GM12878 (cell line): ENCODE measurements at regions not wholly inside any gene's neighbourhood (a gene's known extent, or its start where the extent isn't known, plus 50 kb on each side); places are given as distances from the start of the nearest gene placed in this dataset.
A peak's percentile ranks its signal among the peaks of the same experiment; 100 is the strongest.

Source experiments
- ATAC-seq: fragments of 200-7000 bp; cut with Tn5 transposase; 3 replicates; pipeline ENCODE4 v1.9.1; 2020; ENCODE audit warnings: mild to moderate bottlenecking, moderate library complexity
- BruUV-seq: library from RNA; stranded (reverse); fragments of 400-500 nt; replicated peaks from 2 replicates; lab custom pipeline; 2021; lab: Mats Ljungman, UMichigan
- CTCF ChIA-PET: fragments of 300-600 bp; sonication (Branson Sonifier 250); formaldehyde crosslinking; extraction: SDS; loops from one replicate; lab custom pipeline; 2021; ENCODE audit warnings: inconsistent platforms; lab: Yijun Ruan, JAX
- POLR2A ChIA-PET: fragments of 350-600 bp; formaldehyde crosslinking; extraction: SDS; loops from one replicate; lab custom pipeline; 2021; ENCODE audit warnings: inconsistent platforms; lab: Charles Lee
- RAD21 ChIA-PET: fragments of 300-600 bp; sonication (Branson Sonifier 250); formaldehyde crosslinking; loops from one replicate; lab custom pipeline; 2023; ENCODE audit warnings: antibody characterized with exemption; ENCODE audit not compliant: unreplicated experiment; lab: Charles Lee
- SMC1A ChIA-PET: fragments of 300-600 bp; sonication (Branson Sonifier 250); formaldehyde crosslinking; loops from one replicate; lab custom pipeline; 2023; ENCODE audit not compliant: unreplicated experiment, uncharacterized antibody; lab: Charles Lee
- DNase-seq: peaks from one replicate; pipeline ENCODE4 v3.0.0-alpha.2; 2011; ENCODE audit warnings: low read depth, low spot score
- FAIRE-seq: peaks from 3 replicates; lab custom pipeline; 2011; peaks lifted over from hg19 to GRCh38; lab: Jason Lieb, UNC
- H2AFZ ChIP-seq: 2 replicates; pipeline ENCODE4 v1.6.0; 2011; ENCODE audit warnings: low read depth, low read length, control low read depth; ENCODE audit not compliant: control insufficient read depth
- H3K27ac ChIP-seq: 2 replicates; pipeline ENCODE4 v1.5.1; 2011; ENCODE audit warnings: control low read depth; ENCODE audit not compliant: control insufficient read depth, insufficient read depth
- H3K27me3 ChIP-seq, 2 experiments: replicated peaks in 1 of 2; 2 replicates each; pipeline versions ENCODE4 v1.6.0 to v1.6.1; 2011; ENCODE audit warnings: low read length in 1 of 2; ENCODE audit not compliant: control insufficient read depth in 2 of 2, insufficient read depth in 2 of 2
- H3K36me3 ChIP-seq, 2 experiments: 2 replicates each; pipeline ENCODE4 v1.5.1; 2011; ENCODE audit warnings: low read length in 1 of 2; ENCODE audit not compliant: control insufficient read depth in 2 of 2, insufficient read depth in 2 of 2
- H3K4me1 ChIP-seq: 2 replicates; pipeline ENCODE4 v1.6.1; 2011; ENCODE audit warnings: mild to moderate bottlenecking, low read length, moderate library complexity, mixed read lengths; ENCODE audit not compliant: control insufficient read depth, insufficient read depth
- H3K4me2 ChIP-seq: 2 replicates; pipeline ENCODE4 v1.6.0; 2011; ENCODE audit warnings: control low read depth; ENCODE audit not compliant: control insufficient read depth, insufficient read depth
- H3K4me3 ChIP-seq: fragments of 200-600 bp; sonication (generic); 2 replicates; pipeline ENCODE4 v1.5.1; 2016
- H3K79me2 ChIP-seq: 2 replicates; pipeline ENCODE4 v1.6.0; 2011; ENCODE audit warnings: low read length; ENCODE audit not compliant: control insufficient read depth, insufficient read depth
- H3K9ac ChIP-seq: 2 replicates; pipeline ENCODE4 v1.8.0; 2011; ENCODE audit warnings: low read length, control low read depth, mixed read lengths; ENCODE audit not compliant: control insufficient read depth, insufficient read depth
- H3K9me3 ChIP-seq: replicated peaks from 3 replicates; pipeline ENCODE4 v1.5.1; 2011; ENCODE audit warnings: mild to moderate bottlenecking, low read length; ENCODE audit not compliant: control insufficient read depth, insufficient read depth
- H4K20me1 ChIP-seq: 2 replicates; pipeline ENCODE4 v1.6.0; 2011; ENCODE audit not compliant: control insufficient read depth, insufficient read depth
- ATF7 ChIP-seq: fragments of 450-650 bp; IDR thresholded peaks from 2 replicates; pipeline ENCODE4 v1.6.1; 2016; ENCODE audit warnings: low read depth, mild to moderate bottlenecking
- BHLHE40 ChIP-seq, 2 experiments: fragments of 450-650 bp in 1 of 2; IDR thresholded peaks; 2 replicates each; pipeline ENCODE4 v1.6.1; 2011 to 2017; ENCODE audit warnings: low read depth in 2 of 2, borderline replicate concordance in 1 of 2, improper control_type of control experiment in 1 of 2, low read length in 1 of 2, mild to moderate bottlenecking in 1 of 2
- BMI1 ChIP-seq: fragments of 450-650 bp; IDR thresholded peaks from 2 replicates; pipeline ENCODE4 v1.6.1; 2016; ENCODE audit warnings: mild to moderate bottlenecking, moderate library complexity, borderline replicate concordance
- CHD2 ChIP-seq: IDR thresholded peaks from 2 replicates; pipeline ENCODE4 v1.6.1; 2011; ENCODE audit warnings: low read depth, low read length, improper control_type of control experiment, borderline replicate concordance
- FOXM1 ChIP-seq: IDR thresholded peaks from 2 replicates; pipeline ENCODE4 v1.6.1; 2012; ENCODE audit warnings: low read depth, mild to moderate bottlenecking, inconsistent platforms, low read length, moderate library complexity
- GATAD2B ChIP-seq: fragments of 450-650 bp; conservative IDR thresholded peaks from 2 replicates; pipeline ENCODE4 v1.6.1; 2017; ENCODE audit warnings: low read depth, mild to moderate bottlenecking, moderate library complexity
- HDAC6 ChIP-seq: fragments of 200-600 bp; sonication (generic); IDR thresholded peaks from one replicate; pipeline ENCODE4 v1.8.0; 2017; ENCODE audit warnings: antibody characterized with exemption; ENCODE audit not compliant: unreplicated experiment
- JUND ChIP-seq: IDR thresholded peaks from 2 replicates; pipeline ENCODE4 v1.6.1; 2012; ENCODE audit warnings: low read depth, mild to moderate bottlenecking, low read length, improper control_type of control experiment, moderate library complexity
- KDM1A ChIP-seq: fragments of 200-600 bp; sonication (generic); IDR thresholded peaks from 2 replicates; pipeline ENCODE4 v1.6.1; 2016; ENCODE audit warnings: borderline replicate concordance
- MAX ChIP-seq: IDR thresholded peaks from 2 replicates; pipeline ENCODE4 v1.6.1; 2012; ENCODE audit warnings: low read depth, low read length, improper control_type of control experiment
- MTA2 ChIP-seq: fragments of 450-650 bp; IDR thresholded peaks from 2 replicates; pipeline ENCODE4 v1.6.1; 2016; ENCODE audit warnings: low read depth, mild to moderate bottlenecking, moderate library complexity
- MXI1 ChIP-seq: fragments of 150-350 bp; IDR thresholded peaks from 2 replicates; pipeline ENCODE4 v1.6.1; 2011; ENCODE audit warnings: low read depth, mild to moderate bottlenecking, inconsistent platforms, low read length, improper control_type of control experiment
- MYC ChIP-seq: IDR thresholded peaks from 2 replicates; pipeline ENCODE4 v1.6.1; 2011; ENCODE audit warnings: mild to moderate bottlenecking, low read length, moderate library complexity, inconsistent platforms; ENCODE audit not compliant: insufficient read depth, insufficient replicate concordance, insufficient read length, severe bottlenecking
- PML ChIP-seq: IDR thresholded peaks from 2 replicates; pipeline ENCODE4 v1.6.1; 2012; ENCODE audit warnings: low read length, inconsistent platforms
- POLR2AphosphoS5 ChIP-seq: IDR thresholded peaks from 2 replicates; pipeline ENCODE4 v1.6.1; 2011; ENCODE audit warnings: mild to moderate bottlenecking, low read length, inconsistent platforms
- POU2F2 ChIP-seq: IDR thresholded peaks from 3 replicates; pipeline ENCODE4 v1.6.1; 2011; ENCODE audit warnings: low read depth, mild to moderate bottlenecking, low read length, borderline replicate concordance
- RFX5 ChIP-seq: IDR thresholded peaks from 2 replicates; pipeline ENCODE4 v1.6.1; 2011; ENCODE audit warnings: low read depth, low read length, improper control_type of control experiment
- SIN3A ChIP-seq: IDR thresholded peaks from 2 replicates; pipeline ENCODE4 v1.6.1; 2012; ENCODE audit warnings: low read depth, low read length, improper control_type of control experiment
- TAF1 ChIP-seq: IDR thresholded peaks from 2 replicates; pipeline ENCODE4 v1.6.1; 2011; ENCODE audit warnings: mild to moderate bottlenecking, low read depth, low read length, borderline replicate concordance
- TCF7 ChIP-seq: IDR thresholded peaks from 2 replicates; pipeline ENCODE4 v1.6.1; 2014; ENCODE audit warnings: antibody characterized with exemption, borderline replicate concordance
- YBX1 ChIP-seq: fragments of 450-650 bp; IDR thresholded peaks from 2 replicates; pipeline ENCODE4 v1.6.1; 2016; ENCODE audit warnings: antibody characterized with exemption
- YY1 ChIP-seq: IDR thresholded peaks from 2 replicates; pipeline ENCODE4 v1.6.1; 2011; ENCODE audit warnings: low read depth, mild to moderate bottlenecking, low read length
- ZNF622 ChIP-seq: fragments of 450-650 bp; IDR thresholded peaks from 2 replicates; pipeline ENCODE4 v1.6.1; 2017; ENCODE audit warnings: mild to moderate bottlenecking, inconsistent platforms
- ZSCAN29 ChIP-seq: fragments of 450-650 bp; IDR thresholded peaks from 2 replicates; pipeline ENCODE4 v1.6.1; 2017; ENCODE audit warnings: mild to moderate bottlenecking, moderate library complexity
- WGBS: methylation state at CpG from one replicate; pipeline ENCODE4 v1.1.6; 2016; ENCODE audit warnings: low lambda C conversion rate; ENCODE audit not compliant: insufficient replicate concordance, insufficient coverage; ENCODE audit errors: missing lambda C conversion rate; 5-methylcytosine and 5-hydroxymethylcytosine counted together
- in situ Hi-C: fragments of 300-500 bp; cut with MboI; formaldehyde crosslinking; loops from 9 replicates; pipeline ENCODE4 v1.14.3; 2018; ENCODE audit warnings: mixed read lengths
- intact Hi-C: fragments of 100-400 bp; cut with micrococcal nuclease; formaldehyde crosslinking; loops from one replicate; pipeline ENCODE4 v1.14.2; 2022; ENCODE audit not compliant: unreplicated experiment

GRCh38 chr10:90998733-90999511, 78.0 kb upstream of the ANKRD1 start:
- Histone ChIP-seq H4K20me1 (no peaks in the 10 kb centered on the region), H3K36me3 (no peaks in the 10 kb centered on the region), H3K9ac (peak overlapping the region; percentile 33; the same call in 1 of the 2 replicates), H3K27ac (peak overlapping the region; percentile 87), H3K4me3 (no peak overlapping the region), H3K4me2 (peak overlapping the region; percentile 61), H2AFZ (peak overlapping the region; percentile 1), H3K9me3 (peaks cover 30% of the 10 kb centered on the region; the same call in 2 of the 3 replicates), H3K79me2 (peaks cover 44% of the 10 kb centered on the region), H3K4me1 (peaks cover 38% of the 10 kb centered on the region), H3K27me3 (no peaks in the 10 kb centered on the region)
- DNase-seq: no peak
- ChIA-PET SMC1A (interaction anchor here (1.2 to 13.3 kb wide), 12 partner anchors 9 to 252 kb away, joined by 3 to 296 read pairs (median 8); partner anchors contain the start of gene RPP30), POLR2A (interaction anchor here (0.9 to 1.8 kb wide), 5 partner anchors 9 to 200 kb away, joined by 3 to 6 read pairs (median 4); no protein-coding TSS in a partner anchor), RAD21 (interaction anchor here (0.5 to 3.6 kb wide), 10 partner anchors 8 to 251 kb away, joined by 3 to 28 read pairs (median 5); no protein-coding TSS in a partner anchor), CTCF (interaction anchor here (1.2 to 9.9 kb wide), 4 partner anchors 10 to 251 kb away, joined by 3 to 289 read pairs (median 4); no protein-coding TSS in a partner anchor)
- intact Hi-C loops: no loop called here
- FAIRE-seq: no peak
- in situ Hi-C loops: no loop called here
- WGBS: 46% methylated on average over 11 of the region's 11 CpGs
- BruUV-seq: no TSS peak
- peak; percentile 44 for ATAC-seq
- no peak for TF ChIP-seq ZNF622
- no peak for TF ChIP-seq TCF7
- TF ChIP-seq MYC: no peak
- peak; percentile 76; the same call in 2 of the 3 replicates for TF ChIP-seq POU2F2
- peak; percentile 7; the same call in 1 of the 2 replicates for TF ChIP-seq GATAD2B
- TF ChIP-seq ATF7: 0 out of 2 replicates have a peak, but pooled peaks have one; percentile 2
- TF ChIP-seq MAX: peak; percentile 66; the same call in 1 of the 2 replicates
- 0 out of 2 replicates have a peak, but pooled peaks have one; percentile 73 for TF ChIP-seq MXI1
- no peak for TF ChIP-seq HDAC6
- TF ChIP-seq POLR2AphosphoS5: peak; percentile 72
- TF ChIP-seq TAF1: 0 out of 2 replicates have a peak, but pooled peaks have one; percentile 11
- TF ChIP-seq BMI1: no peak
- no peak for TF ChIP-seq FOXM1
- TF ChIP-seq SIN3A: no peak
- TF ChIP-seq CHD2: 0 out of 2 replicates have a peak, but pooled peaks have one; percentile 6
- TF ChIP-seq KDM1A: no peak
- TF ChIP-seq BHLHE40 (IDR thresholded peaks at IDR 0.05; ENCODE audit: borderline replicate concordance in 1 of 2, low read depth in 2 of 2, low read length in 1 of 2): peak; percentile 49; a peak in 2 of 4 replicates
- TF ChIP-seq YY1: no peak
- no peak for TF ChIP-seq YBX1
- TF ChIP-seq RFX5: no peak
- no peak for TF ChIP-seq PML
- 0 out of 2 replicates have a peak, but pooled peaks have one; percentile 36 for TF ChIP-seq MTA2
- TF ChIP-seq ZSCAN29: peak; percentile 65; the same call in 1 of the 2 replicates
- no peak for TF ChIP-seq JUND
